Karpas-422 (cell line): ENCODE measurements at regions not wholly inside any gene's neighbourhood (a gene's known extent, or its start where the extent isn't known, plus 50 kb on each side); places are given as distances from the start of the nearest gene placed in this dataset.
"Not testable (repeated sequence)": the region's sequence is repeated elsewhere in the genome, so short reads cannot be mapped to it uniquely, and the experiment has no call there.

ENCODE experiments used
- DNase-seq: peaks from one replicate; pipeline ENCODE4 v3.0.0-alpha.2; 2015
- H2AFZ ChIP-seq: fragments of 200-600 bp; sonication (generic); 2 replicates; pipeline ENCODE4 v1.6.1; 2014; ENCODE audit warnings: antibody characterized with exemption, low read length, mixed read lengths
- H3K27ac ChIP-seq: fragments of 200-600 bp; sonication (generic); 2 replicates; pipeline ENCODE4 v1.5.1; 2014; ENCODE audit warnings: mild to moderate bottlenecking, low read length, moderate library complexity
- H3K27me3 ChIP-seq: fragments of 200-600 bp; sonication (generic); 2 replicates; pipeline ENCODE4 v1.6.1; 2014; ENCODE audit warnings: low read length, mixed read lengths
- H3K36me3 ChIP-seq: fragments of 200-600 bp; sonication (generic); 2 replicates; pipeline ENCODE4 v1.6.1; 2014; ENCODE audit warnings: low read length, mixed read lengths; ENCODE audit not compliant: insufficient read depth
- H3K4me1 ChIP-seq: fragments of 200-600 bp; sonication (generic); 2 replicates; pipeline ENCODE4 v1.6.1; 2014; ENCODE audit warnings: mild to moderate bottlenecking, low read length, mixed read lengths
- H3K4me2 ChIP-seq: fragments of 200-600 bp; sonication (generic); 2 replicates; pipeline ENCODE4 v1.6.1; 2014; ENCODE audit warnings: low read length, low read depth, mild to moderate bottlenecking; ENCODE audit not compliant: poor library complexity, severe bottlenecking
- H3K4me3 ChIP-seq: fragments of 200-600 bp; sonication (generic); 2 replicates; pipeline ENCODE4 v1.5.1; 2014; ENCODE audit warnings: mild to moderate bottlenecking, antibody characterized with exemption, low read length, mixed read lengths
- H3K79me2 ChIP-seq: fragments of 200-600 bp; sonication (generic); 2 replicates; pipeline ENCODE4 v1.6.1; 2014; ENCODE audit warnings: mild to moderate bottlenecking, low read length, mixed read lengths
- H3K9ac ChIP-seq: fragments of 200-600 bp; sonication (generic); 2 replicates; pipeline ENCODE4 v1.6.0; 2014; ENCODE audit warnings: low read length
- H3K9me2 ChIP-seq: fragments of 200-600 bp; sonication (generic), shearing (Covaris generic); replicated peaks from 2 replicates; pipeline ENCODE4 v1.6.0; 2014; ENCODE audit warnings: mild to moderate bottlenecking, low read length, moderate library complexity; ENCODE audit not compliant: insufficient read depth
- H3K9me3 ChIP-seq: fragments of 300-700, 200-600 bp; sonication (generic); 2 replicates; pipeline ENCODE4 v1.6.1; 2014; ENCODE audit warnings: low read length, mixed read lengths
- H4K20me1 ChIP-seq: fragments of 200-600 bp; sonication (generic); 2 replicates; pipeline ENCODE4 v1.6.1; 2014; ENCODE audit warnings: mild to moderate bottlenecking, antibody characterized with exemption, low read length, low read depth; ENCODE audit not compliant: insufficient read depth

DNA sequence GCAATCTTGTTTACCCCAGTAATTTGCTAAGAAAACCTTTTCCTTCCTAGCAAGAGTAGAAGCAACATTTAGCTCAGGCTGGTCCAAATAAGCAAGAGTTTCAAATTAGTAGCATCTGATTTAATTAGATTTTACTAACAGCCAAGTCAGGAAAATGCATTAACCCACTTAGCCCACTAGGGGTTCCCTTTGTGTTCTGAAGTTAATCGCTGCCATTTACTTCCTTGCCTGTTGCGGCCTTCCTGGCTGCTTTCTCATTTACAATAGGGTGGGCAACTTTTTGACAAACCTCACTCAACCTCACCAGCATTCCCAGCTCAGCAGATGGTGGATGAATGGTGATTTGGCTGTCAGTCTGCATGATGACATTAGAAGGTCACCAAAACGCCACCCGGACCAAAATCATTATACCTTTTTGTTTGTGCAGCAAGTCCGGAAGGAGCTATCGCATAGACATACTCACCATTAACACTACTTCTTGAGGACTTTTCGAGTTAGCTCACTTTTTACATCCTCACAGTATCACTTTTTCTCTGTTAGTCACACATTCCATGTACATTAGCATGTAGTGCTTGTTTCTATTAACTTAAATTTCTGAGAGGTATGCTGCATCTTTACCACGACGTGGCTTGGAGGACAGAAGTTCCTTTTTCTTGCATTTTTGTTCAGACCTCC lies 101.5 kb upstream of the SETBP1 start:
- no peaks in the 10 kb centered on the region for H3K9me3 ChIP-seq
- no peaks in the 10 kb centered on the region for H3K27me3 ChIP-seq
- H3K9ac ChIP-seq, result no peak overlapping the region
- H3K4me3 ChIP-seq, result no peak overlapping the region
- H3K4me2 ChIP-seq, result no peak overlapping the region
- H3K27ac ChIP-seq, result no peak overlapping the region
- no peaks in the 10 kb centered on the region for H4K20me1 ChIP-seq
- H2AFZ ChIP-seq, result no peak overlapping the region
- DNase-seq, result peak; percentile 72
- no peaks in the 10 kb centered on the region for H3K79me2 ChIP-seq
- H3K4me1 ChIP-seq, result no peaks in the 10 kb centered on the region
- H3K36me3 ChIP-seq, result no peaks in the 10 kb centered on the region
- no peaks in the 10 kb centered on the region for H3K9me2 ChIP-seq

DNA sequence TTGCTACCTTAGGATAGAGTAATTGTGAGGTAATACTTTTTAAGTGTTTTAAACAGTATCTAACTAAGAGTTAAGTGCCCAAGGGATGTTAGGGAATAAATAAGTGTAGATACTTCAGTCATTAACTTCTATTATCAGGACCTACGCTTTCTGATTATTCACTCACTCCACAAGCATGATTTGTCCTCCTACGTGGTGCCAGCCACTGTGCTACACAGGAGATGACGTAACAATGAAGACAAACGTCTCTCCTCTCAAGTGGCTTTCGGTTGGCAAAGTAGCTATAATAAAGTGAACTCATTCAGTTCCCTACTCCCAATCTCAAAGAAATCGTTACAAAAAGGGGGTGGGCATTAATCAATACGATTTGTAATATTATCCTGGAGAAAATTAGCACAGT lies 100.9 kb upstream of the SETBP1 start:
- Histone ChIP-seq H3K27ac (no peak overlapping the region), H3K27me3 (no peaks in the 10 kb centered on the region), H3K79me2 (no peaks in the 10 kb centered on the region), H3K9me3 (no peaks in the 10 kb centered on the region), H3K4me3 (no peak overlapping the region), H3K36me3 (no peaks in the 10 kb centered on the region), H4K20me1 (no peaks in the 10 kb centered on the region), H3K9me2 (no peaks in the 10 kb centered on the region), H3K4me1 (no peaks in the 10 kb centered on the region), H2AFZ (no peak overlapping the region), H3K9ac (no peak overlapping the region), H3K4me2 (no peak overlapping the region)
- no peak for DNase-seq

DNA sequence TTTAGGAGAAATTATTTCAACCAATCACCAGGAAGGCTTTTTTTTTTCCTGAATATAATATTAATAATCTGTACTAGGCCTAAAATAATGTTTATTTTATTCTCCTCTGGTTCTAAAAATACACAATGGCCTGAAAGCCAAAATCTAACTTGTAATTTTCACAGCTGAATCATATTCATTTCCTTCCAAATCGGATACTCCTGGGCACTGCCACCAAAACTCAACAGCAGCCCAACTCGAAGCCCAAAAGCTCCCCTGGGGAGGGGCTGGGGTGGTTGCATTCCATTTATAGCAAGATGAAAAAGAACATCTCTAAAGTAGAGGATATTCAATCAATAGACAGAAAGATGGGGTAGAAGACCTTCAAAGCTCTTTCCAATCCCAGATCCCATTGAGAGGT lies 100.5 kb upstream of the SETBP1 start:
- Histone ChIP-seq H3K27ac (no peak overlapping the region), H3K4me1 (no peaks in the 10 kb centered on the region), H3K36me3 (no peaks in the 10 kb centered on the region), H3K27me3 (no peaks in the 10 kb centered on the region), H3K4me2 (no peak overlapping the region), H2AFZ (no peak overlapping the region), H3K79me2 (no peaks in the 10 kb centered on the region), H3K9me2 (no peaks in the 10 kb centered on the region), H3K4me3 (no peak overlapping the region), H3K9me3 (no peaks in the 10 kb centered on the region), H4K20me1 (no peaks in the 10 kb centered on the region), H3K9ac (no peak overlapping the region)
- no peak for DNase-seq

DNA sequence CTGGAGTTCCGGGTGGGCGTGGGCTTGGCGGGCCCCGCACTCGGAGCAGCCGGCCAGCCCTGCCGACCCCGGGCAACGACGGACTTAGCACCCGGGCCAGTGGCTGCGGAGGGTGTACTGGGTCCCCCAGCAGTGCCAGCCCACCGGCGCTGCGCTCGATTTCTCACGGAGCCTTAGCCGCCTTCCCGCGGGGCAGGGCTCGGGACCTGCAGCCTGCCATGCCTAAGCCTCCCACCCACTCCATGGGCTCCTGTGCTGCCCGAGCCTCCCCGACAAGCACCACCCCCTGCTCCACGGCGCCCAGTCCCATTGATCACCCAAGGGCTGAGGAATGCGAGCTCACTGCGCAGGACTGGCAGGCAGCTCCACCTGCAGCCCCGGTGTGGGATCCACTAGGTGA lies 99.9 kb upstream of the SETBP1 start:
- not testable (repeated sequence) for H3K9me2 ChIP-seq, H4K20me1 ChIP-seq, H3K9ac ChIP-seq, H3K4me3 ChIP-seq, DNase-seq, H3K9me3 ChIP-seq, H3K79me2 ChIP-seq, H2AFZ ChIP-seq, H3K27me3 ChIP-seq, H3K27ac ChIP-seq, H3K36me3 ChIP-seq, H3K4me1 ChIP-seq, H3K4me2 ChIP-seq

DNA sequence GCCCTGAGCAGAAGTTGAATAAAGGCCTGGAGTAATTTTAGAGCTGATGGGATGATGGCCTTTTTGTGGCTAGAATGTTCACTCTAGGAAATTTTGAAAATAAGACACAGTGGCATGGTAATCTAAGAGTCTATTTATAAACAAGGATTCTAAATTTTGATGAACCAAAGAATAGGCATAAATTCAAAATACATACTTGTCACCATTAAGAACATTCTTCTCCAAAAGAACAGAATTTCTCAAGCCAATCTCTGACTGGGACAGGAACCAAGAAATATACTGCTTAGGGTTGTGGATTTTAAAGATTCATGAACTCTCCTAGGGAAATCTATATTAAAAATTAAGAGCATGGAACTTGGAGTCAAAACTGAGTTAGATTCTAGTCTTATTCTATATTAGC lies 98.2 kb upstream of the SETBP1 start:
- no peaks in the 10 kb centered on the region for H3K36me3 ChIP-seq
- H4K20me1 ChIP-seq, result no peaks in the 10 kb centered on the region
- H3K79me2 ChIP-seq, result no peaks in the 10 kb centered on the region
- no peak overlapping the region for H3K9ac ChIP-seq
- no peak for DNase-seq
- no peak overlapping the region for H3K4me3 ChIP-seq
- H3K27me3 ChIP-seq, result no peaks in the 10 kb centered on the region
- H3K4me2 ChIP-seq, result no peak overlapping the region
- no peak overlapping the region for H3K27ac ChIP-seq
- H3K9me3 ChIP-seq, result no peaks in the 10 kb centered on the region
- no peak overlapping the region for H2AFZ ChIP-seq
- H3K9me2 ChIP-seq, result no peaks in the 10 kb centered on the region
- no peaks in the 10 kb centered on the region for H3K4me1 ChIP-seq

DNA sequence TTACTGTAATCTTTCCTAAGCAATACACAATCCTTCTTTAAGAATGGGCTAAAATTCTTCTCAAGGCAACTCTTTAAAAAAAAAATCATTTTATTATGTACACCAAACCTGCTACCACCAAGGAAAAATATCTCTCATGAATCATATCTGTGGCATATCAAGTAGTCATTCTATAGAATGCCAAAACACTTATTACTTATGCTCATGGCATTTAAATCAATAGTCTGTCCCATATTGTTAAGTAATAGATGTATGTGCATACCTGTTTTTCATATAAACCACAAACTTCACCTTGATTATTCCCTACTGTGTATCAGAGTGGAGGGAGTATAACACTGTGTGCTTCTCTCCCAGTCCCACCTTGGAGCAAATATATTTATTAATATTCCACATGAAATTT lies 95.8 kb upstream of the SETBP1 start:
- DNase-seq, result no peak
- H3K36me3 ChIP-seq, result no peaks in the 10 kb centered on the region
- no peak overlapping the region for H3K27ac ChIP-seq
- H3K9me2 ChIP-seq, result no peaks in the 10 kb centered on the region
- H3K9me3 ChIP-seq, result no peaks in the 10 kb centered on the region
- H3K9ac ChIP-seq, result no peak overlapping the region
- H3K27me3 ChIP-seq, result no peaks in the 10 kb centered on the region
- H3K4me2 ChIP-seq, result no peak overlapping the region
- no peak overlapping the region for H3K4me3 ChIP-seq
- no peak overlapping the region for H2AFZ ChIP-seq
- H3K79me2 ChIP-seq, result no peaks in the 10 kb centered on the region
- H3K4me1 ChIP-seq, result no peaks in the 10 kb centered on the region
- H4K20me1 ChIP-seq, result no peaks in the 10 kb centered on the region

DNA sequence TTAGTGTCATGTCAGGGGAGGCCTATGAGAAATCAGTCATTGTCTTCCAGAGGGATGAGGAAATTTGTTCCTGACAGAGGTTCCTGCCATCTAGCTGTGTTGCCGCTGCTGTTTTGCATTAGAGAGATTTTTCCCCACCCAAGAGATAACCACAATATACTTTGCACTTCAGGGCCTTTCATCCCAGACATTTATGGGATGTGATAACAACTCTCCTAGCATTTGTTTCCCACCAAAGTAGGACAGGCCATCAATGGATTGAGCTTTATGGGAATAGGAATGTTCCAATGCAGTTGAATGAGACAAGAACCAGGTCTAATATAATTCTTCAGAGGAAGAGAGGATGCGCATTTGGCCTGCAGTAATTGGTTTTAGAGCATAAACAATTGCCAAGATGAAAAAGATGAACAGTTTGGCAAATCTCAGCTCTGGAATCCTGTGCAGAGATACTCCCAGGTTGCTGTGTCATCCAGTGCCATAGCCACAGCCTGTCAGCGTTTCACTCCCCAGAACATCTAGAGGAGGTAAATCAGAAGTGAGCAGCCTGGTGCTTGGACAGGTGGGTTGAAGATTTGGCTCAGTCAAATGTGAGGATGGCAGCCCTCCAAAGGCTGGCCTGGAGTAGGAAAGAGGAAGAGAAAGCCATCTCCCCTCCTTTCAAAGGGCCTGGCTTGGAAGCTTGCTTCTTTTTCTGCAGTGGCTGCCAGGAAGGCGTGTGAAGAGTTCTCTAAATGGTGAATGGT lies 93.7 kb upstream of the SETBP1 start:
- Histone ChIP-seq H3K36me3 (no peaks in the 10 kb centered on the region), H3K4me2 (no peak overlapping the region), H3K9me2 (no peaks in the 10 kb centered on the region), H3K4me1 (no peaks in the 10 kb centered on the region), H2AFZ (no peak overlapping the region), H3K9me3 (no peaks in the 10 kb centered on the region), H3K4me3 (no peak overlapping the region), H3K79me2 (no peaks in the 10 kb centered on the region), H3K27ac (no peak overlapping the region), H3K27me3 (no peaks in the 10 kb centered on the region), H3K9ac (no peak overlapping the region), H4K20me1 (no peaks in the 10 kb centered on the region)
- no peak for DNase-seq

DNA sequence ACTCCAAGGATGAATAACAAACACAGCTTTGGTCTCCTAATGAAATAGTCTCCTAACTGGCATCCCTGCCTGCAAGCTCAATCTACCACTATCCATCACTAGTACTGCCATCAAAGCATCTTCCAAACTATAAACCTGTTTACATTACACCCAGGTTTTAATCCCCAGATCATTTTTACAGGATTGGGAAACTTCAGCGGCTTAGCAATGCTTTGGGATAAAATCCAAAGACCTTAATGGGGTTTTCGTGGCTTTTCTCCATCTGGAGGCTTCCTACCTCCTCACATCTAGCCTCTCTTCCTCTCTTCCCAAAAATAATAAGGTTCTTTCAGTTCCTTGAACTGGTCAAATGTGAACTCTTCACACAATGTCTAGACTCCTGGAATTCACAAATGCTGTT lies 92.2 kb upstream of the SETBP1 start:
- H3K36me3 ChIP-seq, result no peaks in the 10 kb centered on the region
- no peaks in the 10 kb centered on the region for H3K9me2 ChIP-seq
- H3K79me2 ChIP-seq, result no peaks in the 10 kb centered on the region
- no peaks in the 10 kb centered on the region for H3K9me3 ChIP-seq
- H3K4me3 ChIP-seq, result no peak overlapping the region
- no peak for DNase-seq
- H3K27me3 ChIP-seq, result no peaks in the 10 kb centered on the region
- no peak overlapping the region for H3K9ac ChIP-seq
- no peak overlapping the region for H3K27ac ChIP-seq
- H3K4me1 ChIP-seq, result no peaks in the 10 kb centered on the region
- no peak overlapping the region for H3K4me2 ChIP-seq
- H4K20me1 ChIP-seq, result no peaks in the 10 kb centered on the region
- no peak overlapping the region for H2AFZ ChIP-seq
